Activated naive CD4-positive, alpha-beta T cell treated with anti-CD3 and anti-CD28 coated beads for 36 hours (primary cell): ENCODE measurements at regions not wholly inside any gene's neighbourhood (a gene's known extent, or its start where the extent isn't known, plus 50 kb on each side); places are given as distances from the start of the nearest gene placed in this dataset.

Experiments used
- CTCF ChIA-PET: fragments of 350-600 bp; sonication (Branson Sonifier 250); formaldehyde crosslinking; loops from one replicate; lab custom pipeline; 2021; ENCODE audit warnings: antibody characterized with exemption; lab: Charles Lee
- DNase-seq: peaks from one replicate; pipeline ENCODE4 v3.0.0-alpha.2; 2020
- H3K27ac Mint-ChIP-seq: one replicate; pipeline ENCODE4 v1.8.0; 2021; ENCODE audit warnings: mild to moderate bottlenecking, mixed read lengths
- H3K27me3 Mint-ChIP-seq: one replicate; pipeline ENCODE4 v1.8.0; 2021; ENCODE audit warnings: low read depth, mixed read lengths
- H3K36me3 Mint-ChIP-seq: one replicate; pipeline ENCODE4 v1.8.0; 2021; ENCODE audit warnings: low read depth, mixed read lengths
- H3K4me1 Mint-ChIP-seq: one replicate; pipeline ENCODE4 v1.8.0; 2021; ENCODE audit warnings: low read depth, mixed read lengths
- H3K4me3 Mint-ChIP-seq: one replicate; pipeline ENCODE4 v1.8.0; 2021; ENCODE audit warnings: mild to moderate bottlenecking, moderate library complexity, mixed read lengths
- H3K9me3 Mint-ChIP-seq: one replicate; pipeline ENCODE4 v1.8.0; 2021; ENCODE audit warnings: mixed read lengths
- intact Hi-C: fragments of 100-400 bp; cut with micrococcal nuclease; formaldehyde crosslinking; loops from one replicate; pipeline ENCODE4 v1.15.1; 2023

DNA sequence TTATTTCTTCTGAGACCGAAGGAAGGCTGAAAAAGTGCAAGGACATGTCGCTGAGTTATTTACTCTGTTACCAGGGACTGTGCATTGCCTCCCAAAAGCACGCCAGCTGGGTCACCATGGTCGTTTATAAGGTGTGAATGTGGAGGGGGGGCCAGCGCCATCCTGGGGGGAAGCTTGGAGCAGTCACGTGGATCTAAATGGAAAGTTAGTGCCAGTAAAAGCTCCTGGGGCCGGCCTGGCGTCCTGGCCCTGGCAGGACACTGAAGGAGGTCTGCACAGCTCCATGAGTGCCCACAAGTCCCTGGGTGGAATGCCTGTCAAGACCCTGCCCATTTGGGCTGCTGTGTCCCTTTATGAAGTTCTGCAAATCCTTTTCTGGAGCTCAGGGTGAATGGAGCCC lies 82.6 kb downstream of the C16orf95 start:
- H3K4me1 Mint-ChIP-seq, result peaks cover 2% of the 10 kb centered on the region
- no peaks in the 10 kb centered on the region for H3K36me3 Mint-ChIP-seq
- no peak overlapping the region for H3K27ac Mint-ChIP-seq
- H3K4me3 Mint-ChIP-seq, result no peak overlapping the region
- peaks cover 2% of the 10 kb centered on the region for H3K9me3 Mint-ChIP-seq
- peaks cover 22% of the 10 kb centered on the region for H3K27me3 Mint-ChIP-seq
- intact Hi-C loops, result no loop called here
- no peak for DNase-seq
- CTCF ChIA-PET, result interaction anchor here (0.7 kb wide), 1 partner anchor 11 kb away, joined by 3 read pairs; no protein-coding TSS in a partner anchor

DNA sequence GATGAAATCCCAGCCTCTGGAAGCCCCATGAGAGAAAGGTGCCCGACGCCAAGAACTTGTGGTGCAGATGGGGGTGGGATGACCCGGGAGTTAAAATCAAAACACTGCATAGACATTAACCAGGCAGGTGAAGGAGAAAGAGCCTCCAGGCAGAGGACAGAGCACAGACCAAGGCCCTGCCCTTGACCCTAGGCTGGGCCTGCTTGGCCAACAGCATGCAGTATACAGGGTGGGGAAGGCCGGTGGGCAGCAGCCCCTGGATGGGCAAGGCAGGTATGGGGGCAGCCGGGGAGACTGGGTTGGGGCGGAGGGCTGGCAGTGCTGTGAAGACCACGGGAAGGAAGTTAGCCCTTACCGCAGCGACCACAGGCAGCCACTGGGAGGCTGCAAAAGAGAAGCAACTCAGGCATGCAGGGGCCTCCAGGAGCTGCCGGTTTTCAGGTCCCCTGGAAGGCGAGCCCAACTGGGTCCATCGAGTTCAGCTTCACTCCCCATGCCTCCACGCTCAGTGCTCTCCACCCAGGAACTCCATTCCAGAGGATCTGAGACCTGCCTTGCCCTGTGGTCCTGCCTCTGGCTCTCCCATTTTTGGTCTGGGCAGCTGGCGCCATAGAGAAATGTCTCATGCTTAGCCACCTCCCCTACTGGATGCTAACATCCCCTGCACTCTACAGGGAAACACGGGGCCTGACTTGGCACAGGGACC lies 81.2 kb downstream of the C16orf95 start:
- no peak overlapping the region for H3K27ac Mint-ChIP-seq
- peaks cover 2% of the 10 kb centered on the region for H3K9me3 Mint-ChIP-seq
- H3K4me1 Mint-ChIP-seq, result peaks cover 2% of the 10 kb centered on the region
- H3K36me3 Mint-ChIP-seq, result no peaks in the 10 kb centered on the region
- no peak for DNase-seq
- CTCF ChIA-PET, result no interaction called here
- no peak overlapping the region for H3K4me3 Mint-ChIP-seq
- H3K27me3 Mint-ChIP-seq, result peaks cover 22% of the 10 kb centered on the region
- intact Hi-C loops, result no loop called here

GRCh38 chr16:87236516-87237115 lies 80.6 kb downstream of the C16orf95 start:
- Mint-ChIP-seq H3K4me3 (no peak overlapping the region), H3K27ac (no peak overlapping the region), H3K36me3 (no peaks in the 10 kb centered on the region), H3K9me3 (peaks cover 2% of the 10 kb centered on the region), H3K27me3 (peaks cover 22% of the 10 kb centered on the region), H3K4me1 (peaks cover 2% of the 10 kb centered on the region)
- no peak for DNase-seq
- CTCF ChIA-PET, result no interaction called here
- intact Hi-C loops, result no loop called here

DNA sequence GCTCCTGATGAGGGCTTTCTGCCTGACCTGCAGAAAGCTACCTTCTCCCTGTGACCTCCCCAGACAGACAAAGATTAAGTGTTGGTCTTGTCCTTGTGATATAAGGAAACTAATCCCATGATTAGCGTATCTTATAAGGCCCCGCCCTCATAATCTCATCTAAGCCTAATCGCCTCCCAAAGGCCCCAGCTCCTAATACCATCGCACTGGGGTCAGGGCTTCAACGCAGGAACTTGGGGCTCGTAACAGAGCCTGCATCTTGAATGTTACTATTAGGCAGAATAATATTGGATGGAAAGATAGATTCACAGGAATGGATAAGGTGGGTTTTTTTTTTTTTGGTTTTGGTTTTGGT lies 78.9 kb downstream of the C16orf95 start:
- no peak overlapping the region for H3K4me3 Mint-ChIP-seq
- CTCF ChIA-PET, result interaction anchor here (1.2 kb wide), 1 partner anchor 60 kb away, joined by 3 read pairs; no protein-coding TSS in a partner anchor
- no peak for DNase-seq
- H3K27me3 Mint-ChIP-seq, result peaks cover 22% of the 10 kb centered on the region
- no peaks in the 10 kb centered on the region for H3K36me3 Mint-ChIP-seq
- intact Hi-C loops, result no loop called here
- H3K4me1 Mint-ChIP-seq, result peaks cover 2% of the 10 kb centered on the region
- H3K9me3 Mint-ChIP-seq, result no peaks in the 10 kb centered on the region
- no peak overlapping the region for H3K27ac Mint-ChIP-seq

DNA sequence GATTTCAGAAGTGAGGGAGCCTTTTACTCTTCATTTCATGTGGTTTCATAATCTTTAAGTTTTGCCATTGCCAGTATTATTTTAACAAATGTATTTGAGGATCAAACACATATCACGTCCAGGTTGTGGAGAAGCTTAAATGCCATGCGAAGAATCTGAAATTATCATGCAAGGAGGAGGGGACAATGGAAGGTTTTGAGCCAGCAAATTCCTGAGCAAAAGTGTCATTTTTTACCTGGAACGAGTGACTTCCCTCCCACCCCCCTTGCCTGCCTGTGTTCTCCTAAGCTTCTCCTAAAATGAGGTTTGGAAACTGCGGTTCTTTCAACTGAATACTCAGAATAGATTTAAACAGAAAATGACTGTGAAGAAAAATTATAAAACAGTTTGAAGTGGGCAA lies 77.6 kb downstream of the C16orf95 start:
- CTCF ChIA-PET, result no interaction called here
- Mint-ChIP-seq H3K4me3 (no peak overlapping the region), H3K9me3 (no peaks in the 10 kb centered on the region), H3K36me3 (no peaks in the 10 kb centered on the region), H3K27me3 (peaks cover 22% of the 10 kb centered on the region), H3K27ac (no peak overlapping the region), H3K4me1 (peaks cover 2% of the 10 kb centered on the region)
- DNase-seq, result no peak
- intact Hi-C loops, result no loop called here

DNA sequence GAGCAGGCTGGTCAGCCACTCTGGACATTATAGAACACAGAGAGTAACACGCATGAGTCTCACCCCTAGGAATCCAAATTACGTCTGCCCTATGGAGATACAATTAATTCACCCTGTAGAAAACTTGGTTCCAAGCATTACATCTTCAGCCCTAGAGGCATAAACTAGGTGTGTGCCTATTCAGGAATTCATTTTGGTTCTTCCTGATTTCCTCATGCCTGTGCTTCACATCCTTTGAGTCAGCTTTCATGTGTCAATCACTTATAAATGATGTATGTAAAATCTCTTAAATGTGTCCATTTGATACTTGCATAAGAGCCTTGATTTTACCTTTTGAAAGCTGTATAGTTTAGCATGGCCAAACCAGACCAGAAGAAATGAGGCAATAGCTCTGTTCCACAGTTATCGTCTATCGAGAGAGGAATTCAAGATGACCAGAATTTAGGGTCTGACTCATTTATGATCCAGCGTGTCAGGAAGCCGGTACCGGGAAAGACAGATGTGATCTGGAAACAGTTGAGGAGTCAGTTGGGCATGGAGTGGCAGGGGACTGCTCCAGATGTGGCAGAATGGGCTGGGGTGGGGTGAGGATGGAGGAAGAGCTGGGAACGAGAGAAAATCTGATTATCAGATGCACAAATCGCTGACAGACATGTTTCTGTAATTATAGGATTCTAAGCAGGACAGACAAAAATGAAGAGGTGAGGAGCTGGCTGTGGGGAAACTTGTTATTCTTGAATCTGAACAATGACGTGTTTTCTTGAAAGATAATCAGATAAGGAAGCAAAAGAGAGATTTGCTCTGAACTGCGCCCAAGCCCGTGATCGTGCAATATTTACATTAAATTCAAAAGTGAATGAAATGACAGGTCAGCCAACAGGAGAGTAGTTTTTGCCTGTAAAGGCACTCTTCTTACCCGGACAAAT lies 76.7 kb downstream of the C16orf95 start:
- Mint-ChIP-seq H3K4me1 (peaks cover 2% of the 10 kb centered on the region), H3K4me3 (no peak overlapping the region), H3K27me3 (peaks cover 19% of the 10 kb centered on the region), H3K36me3 (no peaks in the 10 kb centered on the region), H3K9me3 (no peaks in the 10 kb centered on the region), H3K27ac (no peak overlapping the region)
- intact Hi-C loops, result no loop called here
- DNase-seq, result no peak
- CTCF ChIA-PET, result no interaction called here

DNA sequence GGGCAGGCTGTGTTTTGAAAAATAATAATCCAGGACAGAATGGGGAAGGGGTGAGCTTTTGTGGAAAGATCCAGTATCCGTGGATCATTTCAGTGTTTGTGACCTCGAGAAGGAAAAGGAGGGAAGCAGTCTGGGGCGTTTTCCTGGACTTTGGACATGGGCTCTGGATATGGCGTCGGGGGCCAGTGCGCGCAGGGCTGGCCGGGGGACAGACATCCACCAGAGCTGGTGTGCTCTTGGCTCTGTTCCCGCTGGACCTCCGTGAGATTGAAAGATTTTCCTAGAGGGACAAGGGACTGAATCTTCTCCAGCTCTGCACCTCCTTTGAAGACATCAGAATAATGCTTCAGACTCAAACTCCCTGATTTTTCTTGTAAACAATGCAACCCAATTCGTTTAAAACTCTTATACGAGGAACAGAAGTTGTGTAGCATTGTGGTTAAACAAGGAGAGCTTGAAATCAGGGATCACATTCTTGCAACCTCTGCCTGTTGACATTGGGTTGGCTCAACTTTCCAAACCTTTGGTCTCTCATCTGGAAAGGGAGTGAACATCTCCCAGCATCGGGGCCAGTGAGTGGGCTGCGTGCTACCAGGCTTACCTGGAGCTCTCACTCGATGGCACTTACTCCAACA lies 75.9 kb downstream of the C16orf95 start:
- DNase-seq, result no peak
- Mint-ChIP-seq H3K27me3 (peaks cover 16% of the 10 kb centered on the region), H3K9me3 (no peaks in the 10 kb centered on the region), H3K4me1 (peaks cover 2% of the 10 kb centered on the region), H3K36me3 (no peaks in the 10 kb centered on the region), H3K27ac (no peak overlapping the region), H3K4me3 (no peak overlapping the region)
- intact Hi-C loops, result no loop called here
- CTCF ChIA-PET, result no interaction called here

GRCh38 chr16:87243478-87243877 lies 73.7 kb downstream of the C16orf95 start:
- Mint-ChIP-seq H3K27ac (no peak overlapping the region), H3K27me3 (peaks cover 2% of the 10 kb centered on the region), H3K9me3 (no peaks in the 10 kb centered on the region), H3K4me1 (peaks cover 1% of the 10 kb centered on the region), H3K4me3 (no peak overlapping the region), H3K36me3 (no peaks in the 10 kb centered on the region)
- no peak for DNase-seq
- intact Hi-C loops, result no loop called here
- CTCF ChIA-PET, result interaction anchor here (0.6 kb wide), 1 partner anchor 558 kb away, joined by 3 read pairs; no protein-coding TSS in a partner anchor

- CTCF ChIA-PET, result interaction anchor here (0.9 to 1.2 kb wide), 2 partner anchors 10 to 149 kb away, joined by 3 read pairs; no protein-coding TSS in a partner anchor
These were observed 72.5 kb downstream of the C16orf95 start for GRCh38 chr16:87244636-87245197.

DNA sequence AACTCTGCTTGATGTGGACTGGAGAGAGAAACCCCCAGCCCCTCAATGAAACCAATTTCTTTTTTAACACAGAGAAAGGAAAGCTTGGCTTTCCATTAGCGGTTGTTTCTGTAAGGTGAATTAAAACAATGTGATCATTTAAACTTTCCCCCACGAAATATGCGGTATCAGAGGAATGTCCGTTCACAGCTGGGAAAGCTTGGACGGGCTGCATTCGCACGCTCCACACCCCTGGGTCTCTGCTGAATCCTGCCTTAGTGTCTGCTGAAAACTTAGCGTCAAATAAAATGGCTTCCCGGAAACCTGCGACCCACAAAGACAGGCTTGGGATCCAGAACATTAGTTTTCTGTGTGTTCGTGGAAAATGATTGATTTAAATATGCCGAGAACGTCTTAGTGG lies 71.7 kb downstream of the C16orf95 start:
- CTCF ChIA-PET, result interaction anchor here (0.9 to 1.2 kb wide), 2 partner anchors 11 to 150 kb away, joined by 3 read pairs; no protein-coding TSS in a partner anchor
- H3K36me3 Mint-ChIP-seq, result no peaks in the 10 kb centered on the region
- peaks cover 2% of the 10 kb centered on the region for H3K27me3 Mint-ChIP-seq
- H3K4me1 Mint-ChIP-seq, result peaks cover 3% of the 10 kb centered on the region
- no peaks in the 10 kb centered on the region for H3K9me3 Mint-ChIP-seq
- no peak overlapping the region for H3K27ac Mint-ChIP-seq
- H3K4me3 Mint-ChIP-seq, result no peak overlapping the region
- no peak for DNase-seq
- intact Hi-C loops, result no loop called here

More at GRCh38 chr16:87244636-87245197, 72.5 kb downstream of the C16orf95 start:
- Mint-ChIP-seq H3K27ac (no peak overlapping the region), H3K27me3 (peaks cover 2% of the 10 kb centered on the region), H3K36me3 (no peaks in the 10 kb centered on the region), H3K9me3 (no peaks in the 10 kb centered on the region), H3K4me1 (peaks cover 3% of the 10 kb centered on the region), H3K4me3 (no peak overlapping the region)
- intact Hi-C loops, result no loop called here
- no peak for DNase-seq

DNA sequence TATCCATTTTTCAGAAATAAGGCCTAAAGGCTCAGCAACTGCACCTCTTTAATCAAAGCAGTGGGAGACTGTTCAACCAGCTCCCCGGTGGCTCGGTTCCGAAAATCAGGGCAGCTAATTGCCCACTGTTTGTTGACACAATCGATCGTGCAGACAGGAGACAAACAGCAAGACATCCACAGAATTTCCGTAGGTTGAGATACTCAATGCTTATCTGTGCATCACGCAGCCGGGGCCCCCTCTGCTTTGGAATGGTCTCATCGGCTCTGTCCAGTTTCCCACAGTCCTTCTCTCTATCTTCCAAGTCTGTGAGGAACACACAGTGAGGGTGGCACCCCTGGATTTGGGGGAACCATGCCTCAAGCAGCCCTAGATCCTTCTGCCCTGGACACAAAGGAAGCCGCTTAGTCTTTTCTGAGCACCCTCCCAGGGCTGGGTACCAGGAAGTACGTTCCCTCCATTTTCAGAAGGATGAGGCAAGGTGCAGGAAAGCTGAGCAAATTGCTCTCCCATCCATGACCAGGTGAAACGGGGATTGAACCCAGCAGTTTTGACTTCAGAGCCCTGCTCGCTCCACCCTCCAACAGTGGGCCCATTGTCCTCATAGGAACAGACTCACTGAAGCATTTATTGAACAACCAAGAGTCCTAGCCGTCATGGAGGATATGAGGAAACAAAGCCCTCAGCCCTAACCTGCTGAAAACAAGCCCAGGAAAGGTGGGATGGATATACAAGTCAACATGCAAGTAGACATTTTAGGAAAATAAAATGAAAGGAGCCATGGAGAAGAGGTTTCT lies 70.7 kb downstream of the C16orf95 start:
- Mint-ChIP-seq H3K36me3 (no peaks in the 10 kb centered on the region), H3K4me1 (peaks cover 3% of the 10 kb centered on the region), H3K9me3 (no peaks in the 10 kb centered on the region), H3K27ac (no peak overlapping the region), H3K4me3 (no peak overlapping the region), H3K27me3 (peaks cover 2% of the 10 kb centered on the region)
- CTCF ChIA-PET, result no interaction called here
- no peak for DNase-seq
- intact Hi-C loops, result no loop called here
